ENCODE measurements at regions not wholly inside any gene's neighbourhood (a gene's known extent, or its start where the extent isn't known, plus 50 kb on each side); places are given as distances from the start of the nearest gene placed in this dataset.

DNA sequence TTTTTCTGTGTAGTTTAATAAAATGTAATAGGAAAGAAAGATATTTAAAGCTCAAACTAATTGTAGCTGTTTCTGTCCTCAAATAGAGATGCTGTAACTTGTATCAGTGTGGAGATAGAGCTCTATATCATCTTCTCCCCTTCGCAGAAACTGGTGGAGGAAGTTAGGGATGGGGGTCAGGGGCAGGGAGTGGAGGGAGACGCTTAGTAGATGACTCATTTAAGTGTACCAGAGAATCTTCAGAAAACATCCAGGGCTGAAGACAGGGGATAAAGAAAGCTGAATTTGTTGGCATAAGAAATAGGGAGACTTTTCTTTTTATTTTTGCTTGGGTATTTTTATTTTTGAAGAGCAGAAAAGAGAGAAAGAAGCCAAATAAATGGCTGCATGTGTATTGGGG is 282.6 kb upstream of the DPYD start:
- TF ChIP-seq, protein P1, sequence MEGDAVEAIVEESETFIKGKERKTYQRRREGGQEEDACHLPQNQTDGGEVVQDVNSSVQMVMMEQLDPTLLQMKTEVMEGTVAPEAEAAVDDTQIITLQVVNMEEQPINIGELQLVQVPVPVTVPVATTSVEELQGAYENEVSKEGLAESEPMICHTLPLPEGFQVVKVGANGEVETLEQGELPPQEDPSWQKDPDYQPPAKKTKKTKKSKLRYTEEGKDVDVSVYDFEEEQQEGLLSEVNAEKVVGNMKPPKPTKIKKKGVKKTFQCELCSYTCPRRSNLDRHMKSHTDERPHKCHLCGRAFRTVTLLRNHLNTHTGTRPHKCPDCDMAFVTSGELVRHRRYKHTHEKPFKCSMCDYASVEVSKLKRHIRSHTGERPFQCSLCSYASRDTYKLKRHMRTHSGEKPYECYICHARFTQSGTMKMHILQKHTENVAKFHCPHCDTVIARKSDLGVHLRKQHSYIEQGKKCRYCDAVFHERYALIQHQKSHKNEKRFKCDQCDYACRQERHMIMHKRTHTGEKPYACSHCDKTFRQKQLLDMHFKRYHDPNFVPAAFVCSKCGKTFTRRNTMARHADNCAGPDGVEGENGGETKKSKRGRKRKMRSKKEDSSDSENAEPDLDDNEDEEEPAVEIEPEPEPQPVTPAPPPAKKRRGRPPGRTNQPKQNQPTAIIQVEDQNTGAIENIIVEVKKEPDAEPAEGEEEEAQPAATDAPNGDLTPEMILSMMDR (IDR thresholded peaks at IDR 0.05), result no peak
- TF ChIP-seq POLR2A (IDR thresholded peaks at IDR 0.05), result no peak
